HL-60 (cell line): ENCODE measurements at regions not wholly inside any gene's neighbourhood (a gene's known extent, or its start where the extent isn't known, plus 50 kb on each side); places are given as distances from the start of the nearest gene placed in this dataset.

Experiments
- DNase-seq, 2 experiments: peaks; one replicate each; pipeline ENCODE4 v3.0.0-alpha.2; 2010 to 2020; ENCODE audit warnings: low read depth in 1 of 2, low spot score in 1 of 2
- H3K27ac ChIP-seq: fragments of 250-450 bp; sonication (Bioruptor Pico); replicated peaks from 2 replicates; pipeline ENCODE4 v1.5.1; 2020; ENCODE audit warnings: mild to moderate bottlenecking, moderate library complexity
- H3K27me3 ChIP-seq: fragments of 250-450 bp; sonication (Bioruptor Pico); 2 replicates; pipeline ENCODE4 v1.5.1; 2021; ENCODE audit warnings: mild to moderate bottlenecking, moderate library complexity; ENCODE audit not compliant: insufficient read depth, poor library complexity, severe bottlenecking
- H3K4me3 ChIP-seq: replicated peaks from 2 replicates; pipeline ENCODE4 v1.5.1; 2011; ENCODE audit warnings: mild to moderate bottlenecking, control low read depth, low read length; ENCODE audit not compliant: insufficient read depth
- CTCF ChIP-seq: IDR thresholded peaks from one replicate; pipeline ENCODE4 v1.5.1; 2011; ENCODE audit warnings: low read length, control low read depth, inconsistent platforms; ENCODE audit not compliant: insufficient read depth
- GABPA ChIP-seq: IDR thresholded peaks from 2 replicates; pipeline ENCODE4 v1.6.1; 2012; ENCODE audit warnings: low read depth
- POLR2AphosphoS5 ChIP-seq: IDR thresholded peaks from 2 replicates; pipeline ENCODE4 v1.6.1; 2012; ENCODE audit warnings: low read depth
- SPI1 ChIP-seq: IDR thresholded peaks from 2 replicates; pipeline ENCODE4 v1.6.1; 2012; ENCODE audit warnings: low read depth, mild to moderate bottlenecking, borderline replicate concordance
- TF ChIP-seq, protein P1 (sequence below): IDR thresholded peaks from 2 replicates; pipeline ENCODE4 v1.6.1; 2012; ENCODE audit warnings: low read depth; ENCODE audit not compliant: insufficient replicate concordance

GRCh38 chr2:82834893-82835292, 1624.2 kb downstream of the SUCLG1 start:
- Histone ChIP-seq H3K4me3 (no peak overlapping the region), H3K27me3 (no peaks in the 10 kb centered on the region), H3K27ac (no peak overlapping the region)
- TF ChIP-seq POLR2AphosphoS5 (no peak), GABPA (no peak), SPI1 (no peak)
- TF ChIP-seq, protein P1, sequence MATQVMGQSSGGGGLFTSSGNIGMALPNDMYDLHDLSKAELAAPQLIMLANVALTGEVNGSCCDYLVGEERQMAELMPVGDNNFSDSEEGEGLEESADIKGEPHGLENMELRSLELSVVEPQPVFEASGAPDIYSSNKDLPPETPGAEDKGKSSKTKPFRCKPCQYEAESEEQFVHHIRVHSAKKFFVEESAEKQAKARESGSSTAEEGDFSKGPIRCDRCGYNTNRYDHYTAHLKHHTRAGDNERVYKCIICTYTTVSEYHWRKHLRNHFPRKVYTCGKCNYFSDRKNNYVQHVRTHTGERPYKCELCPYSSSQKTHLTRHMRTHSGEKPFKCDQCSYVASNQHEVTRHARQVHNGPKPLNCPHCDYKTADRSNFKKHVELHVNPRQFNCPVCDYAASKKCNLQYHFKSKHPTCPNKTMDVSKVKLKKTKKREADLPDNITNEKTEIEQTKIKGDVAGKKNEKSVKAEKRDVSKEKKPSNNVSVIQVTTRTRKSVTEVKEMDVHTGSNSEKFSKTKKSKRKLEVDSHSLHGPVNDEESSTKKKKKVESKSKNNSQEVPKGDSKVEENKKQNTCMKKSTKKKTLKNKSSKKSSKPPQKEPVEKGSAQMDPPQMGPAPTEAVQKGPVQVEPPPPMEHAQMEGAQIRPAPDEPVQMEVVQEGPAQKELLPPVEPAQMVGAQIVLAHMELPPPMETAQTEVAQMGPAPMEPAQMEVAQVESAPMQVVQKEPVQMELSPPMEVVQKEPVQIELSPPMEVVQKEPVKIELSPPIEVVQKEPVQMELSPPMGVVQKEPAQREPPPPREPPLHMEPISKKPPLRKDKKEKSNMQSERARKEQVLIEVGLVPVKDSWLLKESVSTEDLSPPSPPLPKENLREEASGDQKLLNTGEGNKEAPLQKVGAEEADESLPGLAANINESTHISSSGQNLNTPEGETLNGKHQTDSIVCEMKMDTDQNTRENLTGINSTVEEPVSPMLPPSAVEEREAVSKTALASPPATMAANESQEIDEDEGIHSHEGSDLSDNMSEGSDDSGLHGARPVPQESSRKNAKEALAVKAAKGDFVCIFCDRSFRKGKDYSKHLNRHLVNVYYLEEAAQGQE, result no peak
- DNase-seq, result no peak

GRCh38 chr2:82827426-82827825, 1631.7 kb downstream of the SUCLG1 start:
- no peak for TF ChIP-seq GABPA
- TF ChIP-seq, protein P1, result no peak
- no peak for TF ChIP-seq SPI1
- no peaks in the 10 kb centered on the region for H3K27me3 ChIP-seq
- DNase-seq, result no peak
- H3K27ac ChIP-seq, result no peak overlapping the region
- H3K4me3 ChIP-seq, result no peak overlapping the region

DNA sequence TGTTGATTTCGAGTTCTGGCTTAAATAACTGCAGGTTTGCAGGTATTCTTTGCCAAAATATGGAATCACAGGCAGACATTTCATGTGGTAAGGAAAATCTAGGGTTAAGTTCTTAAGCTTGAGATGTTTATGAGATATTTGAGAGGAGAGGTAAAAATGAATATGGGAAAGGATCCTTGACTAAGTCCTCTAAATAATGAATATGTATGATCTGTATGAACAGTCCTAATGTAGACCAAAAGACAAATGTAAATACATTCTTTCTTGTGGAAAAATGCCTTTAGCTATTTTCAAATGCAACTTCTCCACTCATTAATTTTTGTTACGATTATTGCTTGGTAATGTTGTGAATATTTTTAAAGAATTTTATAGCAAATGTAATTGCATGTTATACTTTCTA, 1632.6 kb downstream of the SUCLG1 start:
- no peak for DNase-seq
- H3K4me3 ChIP-seq, result no peak overlapping the region
- TF ChIP-seq CTCF (no peak), SPI1 (no peak), GABPA (no peak), POLR2AphosphoS5 (no peak)
- TF ChIP-seq, protein P1, result no peak

GRCh38 chr2:82825410-82826090, 1633.5 kb downstream of the SUCLG1 start:
- no peak overlapping the region for H3K4me3 ChIP-seq
- H3K27me3 ChIP-seq, result no peaks in the 10 kb centered on the region
- TF ChIP-seq GABPA (no peak), SPI1 (no peak), POLR2AphosphoS5 (no peak), CTCF (no peak)
- TF ChIP-seq, protein P1, result no peak
- no peak overlapping the region for H3K27ac ChIP-seq
- no peak for DNase-seq

More for the DNA sequence above, 1632.6 kb downstream of the SUCLG1 start:
- Histone ChIP-seq H3K27ac (no peak overlapping the region), H3K27me3 (no peaks in the 10 kb centered on the region)
